Erythroblast (primary cell): ENCODE measurements at regions not wholly inside any gene's neighbourhood (a gene's known extent, or its start where the extent isn't known, plus 50 kb on each side); places are given as distances from the start of the nearest gene placed in this dataset.
A peak's percentile ranks its signal among the peaks of the same experiment; 100 is the strongest.

ENCODE experiments used
- DNase-seq, 2 experiments: peaks; one replicate each; lab custom pipeline; 2025; lab: John Stamatoyannopoulos, UW
- GATA1 ChIP-seq: IDR thresholded peaks from 2 replicates; pipeline ENCODE4 v1.6.1; 2011; ENCODE audit warnings: low read depth, mild to moderate bottlenecking, control low read depth, low read length, moderate library complexity
- POLR2A ChIP-seq: IDR thresholded peaks from 2 replicates; pipeline ENCODE4 v1.6.1; 2011; ENCODE audit warnings: mild to moderate bottlenecking, low read length

- DNase-seq: no peak
- TF ChIP-seq GATA1 (no peak), POLR2A (no peak)
Measured at GRCh38 chr13:59360108-59360507, 803.6 kb downstream of the DIAPH3 start.

DNA sequence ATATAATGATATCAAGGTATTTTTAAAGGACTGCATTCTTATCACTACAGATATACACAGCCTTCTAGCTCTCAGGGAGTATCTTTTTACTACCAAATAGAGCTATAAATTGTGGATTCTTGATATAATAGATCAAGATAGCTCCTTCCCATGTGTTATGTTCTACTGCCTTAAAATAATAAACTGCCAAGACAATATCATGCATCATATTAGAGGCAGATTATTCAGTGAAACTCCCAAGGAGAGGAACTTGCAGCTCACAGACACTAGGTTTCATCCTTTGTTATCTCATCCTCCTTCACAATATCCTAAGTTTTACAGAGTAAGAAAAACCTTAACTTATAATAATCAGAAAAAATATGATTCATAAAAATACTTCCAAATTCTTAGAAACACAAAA, 802.8 kb downstream of the DIAPH3 start:
- no peak for TF ChIP-seq POLR2A
- no peak for TF ChIP-seq GATA1
- no peak for DNase-seq

- TF ChIP-seq GATA1 (no peak), POLR2A (no peak)
- DNase-seq: no peak
Measured at GRCh38 chr13:59363313-59363712, 800.4 kb downstream of the DIAPH3 start.

GRCh38 chr13:59363947-59364346, 799.8 kb downstream of the DIAPH3 start:
- TF ChIP-seq POLR2A: no peak
- no peak for TF ChIP-seq GATA1
- no peak for DNase-seq

- TF ChIP-seq GATA1 (no peak), POLR2A (no peak)
- no peak for DNase-seq
Measured at GRCh38 chr13:59364641-59365085, 799.1 kb downstream of the DIAPH3 start.

- no peak for TF ChIP-seq GATA1
- no peak for TF ChIP-seq POLR2A
- DNase-seq: no peak
Measured at GRCh38 chr13:59367467-59367866, 796.3 kb downstream of the DIAPH3 start.

- TF ChIP-seq GATA1 (no peak), POLR2A (no peak)
Measured at GRCh38 chr13:59367904-59368303, 795.8 kb downstream of the DIAPH3 start.

GRCh38 chr13:59368693-59369092, 795.0 kb downstream of the DIAPH3 start:
- TF ChIP-seq GATA1: no peak
- TF ChIP-seq POLR2A: no peak

More at GRCh38 chr13:59367904-59368303, 795.8 kb downstream of the DIAPH3 start:
- no peak for DNase-seq

DNA sequence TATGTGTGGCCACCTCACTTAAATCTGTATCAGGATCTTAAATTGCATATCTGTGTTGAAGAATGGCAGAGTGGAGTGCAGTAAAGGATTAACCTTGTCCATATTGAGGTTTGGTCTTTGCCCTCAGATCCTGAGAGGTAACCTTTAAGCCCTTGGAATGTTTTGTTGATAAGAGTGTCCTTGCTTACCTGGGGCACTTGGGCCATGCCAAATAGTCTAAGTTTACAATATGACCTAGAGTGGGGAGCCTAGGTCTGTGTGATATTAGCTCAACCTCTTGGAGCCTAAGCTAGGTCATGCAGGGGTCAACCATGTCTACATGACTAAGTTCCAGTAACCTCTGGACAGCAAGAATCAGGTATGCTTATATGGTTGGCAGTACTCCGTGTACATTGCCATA, 792.5 kb downstream of the DIAPH3 start:
- TF ChIP-seq GATA1: no peak
- TF ChIP-seq POLR2A: no peak
- no peak for DNase-seq

More at GRCh38 chr13:59368693-59369092, 795.0 kb downstream of the DIAPH3 start:
- no peak for DNase-seq

GRCh38 chr13:59373341-59373740, 790.4 kb downstream of the DIAPH3 start:
- DNase-seq: no peak
- no peak for TF ChIP-seq GATA1
- TF ChIP-seq POLR2A: no peak

DNA sequence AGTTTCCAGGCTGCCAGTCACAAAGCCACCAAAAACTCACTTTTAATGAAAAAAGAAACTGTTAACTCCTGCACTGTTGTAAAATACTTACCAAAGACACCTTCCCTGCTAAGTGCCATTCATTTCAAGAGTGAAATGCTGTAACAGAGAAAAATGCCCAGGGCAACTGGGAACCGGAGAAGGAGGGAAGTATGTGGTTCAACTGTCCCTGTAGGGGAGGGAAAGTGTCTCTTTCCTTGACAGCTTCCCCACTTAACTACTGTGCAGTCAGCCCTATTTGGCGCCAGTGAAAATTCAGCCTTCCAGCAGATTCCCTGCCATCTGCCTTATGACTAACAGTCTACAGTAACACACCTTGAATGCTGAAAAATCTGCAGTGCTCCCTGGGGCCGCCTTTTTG, 789.0 kb downstream of the DIAPH3 start:
- TF ChIP-seq POLR2A (no peak), GATA1 (no peak)
- no peak for DNase-seq

DNA sequence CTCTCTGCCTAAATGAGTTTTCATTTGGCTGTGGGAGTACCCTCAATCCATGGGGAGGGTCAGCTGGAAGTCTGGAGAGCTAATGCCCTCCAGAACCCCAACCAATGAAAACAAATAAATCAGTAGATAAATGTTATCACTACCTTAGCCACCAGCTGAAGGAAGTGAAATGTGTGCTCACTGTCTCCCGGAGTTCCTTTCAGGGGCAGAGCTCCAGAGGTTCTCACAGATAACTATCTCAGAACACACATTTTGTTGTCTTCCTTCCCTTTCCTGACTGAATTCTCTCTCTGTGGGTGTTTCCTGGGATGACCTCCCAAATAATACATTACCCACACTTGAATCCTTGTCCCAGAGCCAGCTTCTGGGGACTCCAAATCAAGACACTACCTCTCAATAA, 779.6 kb downstream of the DIAPH3 start:
- TF ChIP-seq POLR2A (no peak), GATA1 (no peak)

GRCh38 chr13:59391696-59392095, 772.0 kb downstream of the DIAPH3 start:
- no peak for TF ChIP-seq GATA1
- TF ChIP-seq POLR2A: no peak
- DNase-seq: peak; percentile 67 to 81

More for the DNA sequence above, 779.6 kb downstream of the DIAPH3 start:
- DNase-seq: no peak

DNA sequence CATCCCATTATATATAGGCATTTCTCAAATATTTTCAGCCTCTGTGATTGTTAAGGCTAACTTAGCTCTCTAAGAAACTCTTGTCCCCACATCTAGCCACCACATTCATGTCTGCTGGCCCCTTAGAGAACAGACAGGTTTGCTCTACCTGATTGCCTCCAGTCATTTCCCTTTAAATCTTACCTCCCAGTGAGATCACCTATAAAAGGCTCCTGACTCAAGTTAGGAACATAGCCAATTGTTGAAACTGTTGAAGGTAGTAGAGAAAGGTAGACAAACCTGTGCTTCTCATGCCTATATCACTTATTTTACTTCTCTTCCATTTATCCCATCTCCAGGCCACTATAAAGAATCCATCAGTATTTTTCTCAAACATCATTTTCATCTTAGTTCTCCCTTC, 771.4 kb downstream of the DIAPH3 start:
- no peak for DNase-seq
- TF ChIP-seq POLR2A (no peak), GATA1 (no peak)

DNA sequence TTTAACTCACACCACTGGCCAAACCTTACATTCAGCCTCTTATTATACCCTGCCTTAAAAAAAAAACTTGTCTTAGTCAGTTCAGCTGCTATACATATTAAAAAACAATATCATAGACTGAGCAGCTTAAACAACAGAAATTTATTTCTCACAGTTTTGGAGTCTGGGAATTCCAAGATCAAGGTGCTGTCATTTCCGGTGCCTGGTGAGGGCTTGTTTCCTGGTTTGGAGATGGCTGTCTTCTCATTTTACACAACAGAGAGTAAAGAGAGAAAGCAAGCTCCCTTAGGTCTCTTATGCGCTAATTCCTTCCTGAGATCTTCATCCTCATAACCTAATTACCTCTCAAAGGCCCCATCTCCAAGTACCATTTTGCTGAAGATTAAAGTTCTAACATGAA, 769.2 kb downstream of the DIAPH3 start:
- TF ChIP-seq GATA1: no peak
- TF ChIP-seq POLR2A: no peak
- DNase-seq: no peak
